Mucosa of stomach (tissue), 1 donor: ENCODE measurements at regions not wholly inside any gene's neighbourhood (a gene's known extent, or its start where the extent isn't known, plus 50 kb on each side); places are given as distances from the start of the nearest gene placed in this dataset.
"Not testable (repeated sequence)": the region's sequence is repeated elsewhere in the genome, so short reads cannot be mapped to it uniquely, and the experiment has no call there.

ENCODE experiments used
- H3K27me3 ChIP-seq: one replicate; pipeline ENCODE4 v1.7.0; 2013; ENCODE audit warnings: mild to moderate bottlenecking, low read length; ENCODE audit not compliant: control insufficient read depth, insufficient read depth
- H3K36me3 ChIP-seq: one replicate; pipeline ENCODE4 v1.7.0; 2013; ENCODE audit warnings: low read length; ENCODE audit not compliant: control insufficient read depth, insufficient read depth
- H3K4me1 ChIP-seq: one replicate; pipeline ENCODE4 v1.7.0; 2013; ENCODE audit warnings: mild to moderate bottlenecking, low read length; ENCODE audit not compliant: control insufficient read depth, insufficient read depth
- H3K4me3 ChIP-seq: one replicate; pipeline ENCODE4 v1.7.0; 2013; ENCODE audit warnings: low read length
- H3K9ac ChIP-seq: one replicate; pipeline ENCODE4 v1.7.0; 2013; ENCODE audit warnings: mild to moderate bottlenecking, low read length, moderate library complexity
- H3K9me3 ChIP-seq: one replicate; pipeline ENCODE4 v1.7.0; 2013; ENCODE audit warnings: mild to moderate bottlenecking, low read length, moderate library complexity; ENCODE audit not compliant: control insufficient read depth
- donor health status: Pancreatic carcinoma.

DNA sequence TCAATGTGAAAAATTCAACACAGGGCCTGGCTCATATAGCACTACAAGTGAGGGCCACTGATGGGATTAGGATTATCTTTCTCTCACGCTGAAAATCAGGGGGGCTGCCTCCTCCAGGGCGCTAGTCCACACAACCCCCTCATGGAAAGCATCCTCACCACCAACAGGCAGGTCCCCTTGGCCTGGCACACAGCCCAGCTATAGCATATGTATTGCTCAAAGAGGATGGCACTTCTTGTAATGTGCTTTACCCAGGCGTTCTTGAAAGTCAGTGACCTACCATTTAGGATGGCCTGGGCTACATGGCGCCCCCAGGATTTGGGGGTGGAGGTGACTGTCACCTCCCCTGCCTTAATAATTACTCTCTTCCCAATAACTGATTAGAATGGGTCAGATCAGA, 71.0 kb upstream of the LSM6 start:
- Histone ChIP-seq H3K9me3 (no peaks in the 10 kb centered on the region), H3K4me1 (no peaks in the 10 kb centered on the region), H3K27me3 (no peaks in the 10 kb centered on the region), H3K36me3 (no peaks in the 10 kb centered on the region), H3K4me3 (no peak overlapping the region), H3K9ac (no peak overlapping the region)

DNA sequence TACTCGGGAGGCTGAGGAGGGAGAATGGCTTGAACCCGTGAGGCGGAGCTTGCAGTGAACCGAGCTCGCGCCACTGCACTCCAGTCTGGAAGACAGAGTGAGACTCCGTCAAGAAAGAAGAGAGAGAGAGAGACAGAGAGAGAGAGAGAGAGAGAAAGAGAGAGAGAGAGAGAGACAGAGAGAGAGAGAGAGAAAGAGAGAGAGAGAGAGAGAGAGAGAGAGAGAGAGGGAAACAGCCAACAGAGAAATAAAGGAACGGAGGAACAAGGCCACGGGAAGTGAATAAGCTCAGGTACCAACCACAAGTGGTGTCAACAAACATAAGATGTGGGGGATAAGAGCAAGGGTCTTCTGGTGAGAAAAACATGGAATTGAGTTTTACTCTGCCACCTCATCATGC, 71.5 kb upstream of the LSM6 start:
- H3K9me3 ChIP-seq, result not testable (repeated sequence)

DNA sequence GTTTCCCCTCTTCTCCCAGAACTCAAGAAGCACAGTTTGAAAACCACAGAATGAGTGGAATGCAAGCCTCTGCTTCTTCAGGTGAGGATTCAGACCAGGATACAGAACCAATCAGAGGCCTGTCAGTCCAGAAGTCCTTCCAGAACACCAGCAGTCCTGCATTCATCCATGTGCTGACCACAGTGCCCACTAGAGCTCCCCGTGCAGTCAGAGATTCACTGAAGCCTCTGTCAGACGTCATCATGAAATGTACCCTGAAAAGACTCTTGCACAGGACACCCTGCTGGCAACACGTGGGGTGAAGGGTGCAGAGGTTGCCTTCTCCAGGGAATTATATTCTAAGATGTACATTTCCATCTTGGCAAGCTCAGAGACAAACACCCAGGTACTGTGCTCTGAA, 75.9 kb upstream of the LSM6 start:
- H3K4me1 ChIP-seq, result no peaks in the 10 kb centered on the region
- no peak overlapping the region for H3K4me3 ChIP-seq
- H3K36me3 ChIP-seq, result no peaks in the 10 kb centered on the region
- H3K27me3 ChIP-seq, result no peaks in the 10 kb centered on the region
- H3K9ac ChIP-seq, result no peak overlapping the region
- no peaks in the 10 kb centered on the region for H3K9me3 ChIP-seq

More for the DNA sequence above, 71.5 kb upstream of the LSM6 start:
- H3K36me3 ChIP-seq, H3K4me3 ChIP-seq, H3K4me1 ChIP-seq, H3K27me3 ChIP-seq, H3K9ac ChIP-seq: not testable (repeated sequence)

DNA sequence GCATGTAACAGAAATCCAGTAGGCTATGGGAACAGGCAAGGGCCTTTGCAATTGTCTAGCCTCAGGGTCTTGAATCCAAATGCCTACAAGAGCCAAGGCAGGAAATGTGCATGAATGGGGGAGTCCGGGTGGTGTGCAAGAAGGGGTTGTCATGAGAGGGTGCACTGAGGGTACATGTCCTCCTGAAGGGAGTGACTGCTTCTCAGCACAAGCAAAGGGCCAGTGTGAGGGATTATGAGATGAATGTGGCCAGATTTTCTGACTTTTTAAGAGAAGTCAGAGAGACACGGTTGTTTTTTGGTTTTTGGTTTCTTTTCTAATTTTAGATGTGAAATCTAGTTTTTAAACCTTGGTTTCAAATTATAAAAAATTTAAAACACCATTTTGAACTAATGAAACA, 76.5 kb upstream of the LSM6 start:
- H3K4me1 ChIP-seq, result no peaks in the 10 kb centered on the region
- no peaks in the 10 kb centered on the region for H3K27me3 ChIP-seq
- no peaks in the 10 kb centered on the region for H3K9me3 ChIP-seq
- H3K4me3 ChIP-seq, result no peak overlapping the region
- H3K36me3 ChIP-seq, result no peaks in the 10 kb centered on the region
- no peak overlapping the region for H3K9ac ChIP-seq

GRCh38 chr4:146098397-146098796, 77.1 kb upstream of the LSM6 start:
- Histone ChIP-seq H3K9ac (no peak overlapping the region), H3K9me3 (no peaks in the 10 kb centered on the region), H3K4me3 (no peak overlapping the region), H3K27me3 (no peaks in the 10 kb centered on the region), H3K36me3 (no peaks in the 10 kb centered on the region), H3K4me1 (no peaks in the 10 kb centered on the region)

GRCh38 chr4:146096371-146096770, 79.1 kb upstream of the LSM6 start:
- Histone ChIP-seq H3K36me3 (no peaks in the 10 kb centered on the region), H3K9me3 (no peaks in the 10 kb centered on the region), H3K9ac (no peak overlapping the region), H3K4me1 (no peaks in the 10 kb centered on the region), H3K27me3 (no peaks in the 10 kb centered on the region), H3K4me3 (no peak overlapping the region)

- Histone ChIP-seq H3K9ac (no peak overlapping the region), H3K9me3 (no peaks in the 10 kb centered on the region), H3K4me1 (no peaks in the 10 kb centered on the region), H3K4me3 (no peak overlapping the region), H3K27me3 (no peaks in the 10 kb centered on the region), H3K36me3 (no peaks in the 10 kb centered on the region)
These were observed 79.7 kb upstream of the LSM6 start for GRCh38 chr4:146095860-146096259.

- Histone ChIP-seq H3K36me3 (no peaks in the 10 kb centered on the region), H3K4me1 (no peaks in the 10 kb centered on the region), H3K4me3 (no peak overlapping the region), H3K9me3 (no peaks in the 10 kb centered on the region), H3K9ac (no peak overlapping the region), H3K27me3 (no peaks in the 10 kb centered on the region)
These were observed 80.3 kb upstream of the LSM6 start for GRCh38 chr4:146095091-146095690.

DNA sequence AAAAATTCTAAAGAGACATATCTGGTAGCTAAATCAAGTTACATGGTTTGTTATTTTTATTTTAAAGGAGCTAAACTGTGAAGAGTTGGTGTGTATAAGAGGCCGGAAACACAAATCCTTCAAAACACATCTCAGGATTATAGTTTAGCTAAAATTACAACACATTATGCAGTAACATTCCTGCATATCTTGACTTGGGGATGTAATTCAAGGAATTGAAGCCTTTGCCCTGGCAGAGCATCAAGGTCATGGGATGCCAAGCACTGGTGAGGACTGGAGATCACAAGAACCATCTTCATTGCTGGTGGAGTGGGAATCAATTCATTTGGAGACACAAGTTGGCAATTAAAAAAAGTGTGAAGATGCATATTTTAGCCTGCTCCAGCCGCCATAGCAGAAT, 86.8 kb upstream of the LSM6 start:
- H3K36me3 ChIP-seq, result no peaks in the 10 kb centered on the region
- no peak overlapping the region for H3K4me3 ChIP-seq
- no peaks in the 10 kb centered on the region for H3K27me3 ChIP-seq
- H3K4me1 ChIP-seq, result no peaks in the 10 kb centered on the region
- no peak overlapping the region for H3K9ac ChIP-seq
- no peaks in the 10 kb centered on the region for H3K9me3 ChIP-seq

GRCh38 chr4:146087856-146088255, 87.7 kb upstream of the LSM6 start:
- Histone ChIP-seq H3K9me3 (no peaks in the 10 kb centered on the region), H3K4me3 (no peak overlapping the region), H3K4me1 (no peaks in the 10 kb centered on the region), H3K9ac (no peak overlapping the region), H3K27me3 (no peaks in the 10 kb centered on the region), H3K36me3 (no peaks in the 10 kb centered on the region)

DNA sequence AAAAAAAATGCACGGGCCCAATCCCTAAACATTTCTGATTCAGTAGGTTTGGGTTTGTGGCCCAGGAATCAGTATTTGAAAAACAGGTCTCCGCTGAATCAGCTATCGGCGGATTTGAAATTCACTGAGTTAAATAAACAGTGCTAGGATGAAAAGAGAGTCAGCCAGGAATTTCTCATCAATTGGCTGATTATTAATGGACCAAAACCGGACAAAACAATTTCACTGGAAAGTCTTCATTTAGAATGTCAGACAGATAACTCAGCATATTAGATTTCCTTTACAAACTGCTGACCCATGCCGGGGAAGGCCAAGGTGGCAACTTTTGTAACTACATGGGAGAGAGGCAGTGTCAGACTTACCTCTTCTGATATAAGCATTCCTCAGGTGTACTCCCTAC, 99.4 kb upstream of the LSM6 start:
- no peaks in the 10 kb centered on the region for H3K36me3 ChIP-seq
- H3K27me3 ChIP-seq, result no peaks in the 10 kb centered on the region
- no peaks in the 10 kb centered on the region for H3K4me1 ChIP-seq
- no peaks in the 10 kb centered on the region for H3K9me3 ChIP-seq
- no peak overlapping the region for H3K4me3 ChIP-seq
- no peak overlapping the region for H3K9ac ChIP-seq

- Histone ChIP-seq H3K36me3 (no peaks in the 10 kb centered on the region), H3K27me3 (no peaks in the 10 kb centered on the region), H3K4me3 (no peak overlapping the region), H3K4me1 (no peaks in the 10 kb centered on the region), H3K9me3 (no peaks in the 10 kb centered on the region), H3K9ac (no peak overlapping the region)
These were observed 102.0 kb upstream of the LSM6 start for GRCh38 chr4:146073517-146073916.

- H3K4me3 ChIP-seq, result no peak overlapping the region
These were observed 103.1 kb upstream of the LSM6 start for GRCh38 chr4:146072376-146072775.

More at GRCh38 chr4:146072376-146072775, 103.1 kb upstream of the LSM6 start:
- Histone ChIP-seq H3K36me3 (no peaks in the 10 kb centered on the region), H3K9me3 (no peaks in the 10 kb centered on the region), H3K4me1 (no peaks in the 10 kb centered on the region), H3K27me3 (no peaks in the 10 kb centered on the region), H3K9ac (no peak overlapping the region)
